HG03521 (cell line): ENCODE measurements at regions not wholly inside any gene's neighbourhood (a gene's known extent, or its start where the extent isn't known, plus 50 kb on each side); places are given as distances from the start of the nearest gene placed in this dataset.

ENCODE experiments used
- ATAC-seq: cut with Tn5 transposase; IDR thresholded peaks from one replicate; pipeline ENCODE4 v1.9.1; 2021; ENCODE audit warnings: mild to moderate bottlenecking, moderate library complexity; ENCODE audit not compliant: unreplicated experiment

- ATAC-seq: no peak
These were observed 338.9 kb upstream of the DCC start for GRCh38 chr18:52001106-52001505.

GRCh38 chr18:52002600-52002999, 337.4 kb upstream of the DCC start:
- no peak for ATAC-seq

- ATAC-seq: no peak
These were observed 332.9 kb upstream of the DCC start for GRCh38 chr18:52007105-52007504.

GRCh38 chr18:52008330-52008729, 331.7 kb upstream of the DCC start:
- no peak for ATAC-seq

- ATAC-seq: no peak
These were observed 331.3 kb upstream of the DCC start for GRCh38 chr18:52008736-52009135.

GRCh38 chr18:52009958-52010357, 330.0 kb upstream of the DCC start:
- no peak for ATAC-seq

- no peak for ATAC-seq
These were observed 293.9 kb upstream of the DCC start for GRCh38 chr18:52045946-52046675.

GRCh38 chr18:52046842-52047241, 293.2 kb upstream of the DCC start:
- no peak for ATAC-seq

- ATAC-seq: no peak
These were observed 285.7 kb upstream of the DCC start for GRCh38 chr18:52054324-52054723.

GRCh38 chr18:52060607-52061304, 279.2 kb upstream of the DCC start:
- ATAC-seq: no peak

- ATAC-seq: no peak
These were observed 276.1 kb upstream of the DCC start for GRCh38 chr18:52063923-52064322.

- ATAC-seq: no peak
These were observed 270.8 kb upstream of the DCC start for GRCh38 chr18:52069201-52069600.

- ATAC-seq: no peak
These were observed 269.7 kb upstream of the DCC start for GRCh38 chr18:52070291-52070756.

GRCh38 chr18:52077251-52077983, 262.6 kb upstream of the DCC start:
- ATAC-seq: no peak

- no peak for ATAC-seq
These were observed 257.8 kb upstream of the DCC start for GRCh38 chr18:52082246-52082645.

GRCh38 chr18:52087140-52087539, 252.9 kb upstream of the DCC start:
- no peak for ATAC-seq

GRCh38 chr18:52090005-52090404, 250.0 kb upstream of the DCC start:
- ATAC-seq: no peak

GRCh38 chr18:52093171-52093570, 246.8 kb upstream of the DCC start:
- no peak for ATAC-seq

- ATAC-seq: no peak
These were observed 221.3 kb upstream of the DCC start for GRCh38 chr18:52118684-52119083.

- ATAC-seq: no peak
These were observed 209.2 kb upstream of the DCC start for GRCh38 chr18:52130624-52131301.

GRCh38 chr18:52131845-52132244, 208.2 kb upstream of the DCC start:
- ATAC-seq: no peak
